ENCODE measurements at regions not wholly inside any gene's neighbourhood (a gene's known extent, or its start where the extent isn't known, plus 50 kb on each side); places are given as distances from the start of the nearest gene placed in this dataset.

DNA sequence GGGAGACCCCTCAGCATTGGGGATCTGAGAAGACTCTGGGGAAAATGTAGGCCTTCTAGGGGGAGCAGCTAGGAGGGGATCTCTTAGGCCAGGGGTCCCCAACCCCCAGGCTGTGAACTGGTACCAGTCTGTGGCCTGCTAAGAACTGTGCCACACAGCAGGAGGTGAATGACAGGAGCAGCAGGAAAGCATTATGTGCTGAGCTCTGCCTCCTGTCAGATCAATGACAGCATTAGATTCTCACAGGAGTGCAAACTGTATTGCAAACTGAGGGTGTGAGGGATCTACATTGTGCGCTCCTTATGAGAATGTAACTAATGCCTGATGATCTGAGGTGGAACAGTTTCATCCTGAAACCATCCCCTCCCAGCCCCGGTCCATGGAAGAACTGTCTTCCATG lies 127.3 kb downstream of the SCG2 start:
- TF ChIP-seq, protein P1, sequence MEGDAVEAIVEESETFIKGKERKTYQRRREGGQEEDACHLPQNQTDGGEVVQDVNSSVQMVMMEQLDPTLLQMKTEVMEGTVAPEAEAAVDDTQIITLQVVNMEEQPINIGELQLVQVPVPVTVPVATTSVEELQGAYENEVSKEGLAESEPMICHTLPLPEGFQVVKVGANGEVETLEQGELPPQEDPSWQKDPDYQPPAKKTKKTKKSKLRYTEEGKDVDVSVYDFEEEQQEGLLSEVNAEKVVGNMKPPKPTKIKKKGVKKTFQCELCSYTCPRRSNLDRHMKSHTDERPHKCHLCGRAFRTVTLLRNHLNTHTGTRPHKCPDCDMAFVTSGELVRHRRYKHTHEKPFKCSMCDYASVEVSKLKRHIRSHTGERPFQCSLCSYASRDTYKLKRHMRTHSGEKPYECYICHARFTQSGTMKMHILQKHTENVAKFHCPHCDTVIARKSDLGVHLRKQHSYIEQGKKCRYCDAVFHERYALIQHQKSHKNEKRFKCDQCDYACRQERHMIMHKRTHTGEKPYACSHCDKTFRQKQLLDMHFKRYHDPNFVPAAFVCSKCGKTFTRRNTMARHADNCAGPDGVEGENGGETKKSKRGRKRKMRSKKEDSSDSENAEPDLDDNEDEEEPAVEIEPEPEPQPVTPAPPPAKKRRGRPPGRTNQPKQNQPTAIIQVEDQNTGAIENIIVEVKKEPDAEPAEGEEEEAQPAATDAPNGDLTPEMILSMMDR (IDR thresholded peaks at IDR 0.05; ENCODE audit: insufficient read depth, low read depth, low read length): no peak
- no peak for TF ChIP-seq EZH2 (IDR thresholded peaks at IDR 0.05; ENCODE audit: insufficient read depth, low read length)
